GM19463 (cell line): ENCODE measurements at regions not wholly inside any gene's neighbourhood (a gene's known extent, or its start where the extent isn't known, plus 50 kb on each side); places are given as distances from the start of the nearest gene placed in this dataset.
"Not testable (repeated sequence)": the region's sequence is repeated elsewhere in the genome, so short reads cannot be mapped to it uniquely, and the experiment has no call there.

Source experiments
- ATAC-seq: cut with Tn5 transposase; IDR thresholded peaks from one replicate; pipeline ENCODE4 v1.9.1; 2021; ENCODE audit warnings: mild to moderate bottlenecking, moderate library complexity; ENCODE audit not compliant: unreplicated experiment

GRCh38 chr11:90294526-90294925 is 71.7 kb upstream of the CHORDC1 start:
- ATAC-seq, result no peak

- no peak for ATAC-seq
Measured at GRCh38 chr11:90294091-90294490, 71.2 kb upstream of the CHORDC1 start.

GRCh38 chr11:90288212-90288821 is 65.5 kb upstream of the CHORDC1 start:
- ATAC-seq, result peak; percentile 51

- no peak for ATAC-seq
Measured at GRCh38 chr11:90286640-90287039, 63.8 kb upstream of the CHORDC1 start.

DNA sequence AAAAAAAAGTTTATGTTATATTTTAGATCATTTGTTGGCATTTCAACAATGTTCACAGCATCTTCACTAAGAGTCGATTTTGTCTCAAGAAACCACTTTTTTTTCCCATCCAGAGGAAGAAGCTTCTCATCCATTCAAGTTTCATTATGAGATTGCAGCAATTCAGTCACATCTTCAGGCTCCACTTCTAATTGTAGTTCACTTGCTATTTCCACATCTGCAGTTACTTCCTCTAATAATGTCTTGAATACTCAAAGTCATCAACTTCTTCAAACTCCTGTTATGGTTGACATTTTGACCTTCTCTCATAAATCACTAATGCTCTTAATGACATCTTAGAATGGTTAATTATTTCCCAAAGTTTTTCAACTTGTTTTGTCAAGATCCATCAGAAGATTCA is 61.3 kb upstream of the CHORDC1 start:
- no peak for ATAC-seq

DNA sequence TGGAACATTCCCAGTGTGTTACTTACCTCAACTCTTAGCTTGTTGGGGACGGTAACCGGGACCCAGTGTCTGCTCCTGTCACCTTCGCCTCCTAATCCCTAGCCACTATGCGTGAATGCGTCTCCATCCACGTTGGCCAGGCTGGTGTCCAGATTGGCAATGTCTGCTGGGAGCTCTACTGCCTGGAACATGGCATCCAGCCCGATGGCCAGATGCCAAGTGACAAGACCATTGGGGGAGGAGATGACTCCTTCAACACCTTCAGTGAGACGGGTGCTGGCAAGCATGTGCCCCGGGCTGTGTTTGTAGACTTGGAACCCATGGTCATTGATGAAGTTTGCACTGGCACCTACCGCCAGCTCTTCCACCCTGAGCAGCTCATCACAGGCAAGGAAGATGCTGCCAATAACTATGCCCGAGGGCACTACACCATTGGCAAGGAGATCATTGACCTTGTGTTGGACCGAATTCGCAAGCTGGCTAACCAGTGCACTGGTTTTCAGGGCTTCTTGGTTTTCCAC is 59.8 kb upstream of the CHORDC1 start:
- ATAC-seq, result not testable (repeated sequence)

- no peak for ATAC-seq
Measured at GRCh38 chr11:90274362-90274761, 51.5 kb upstream of the CHORDC1 start.
